Suprapubic skin (tissue), 4 donors: ENCODE measurements at regions not wholly inside any gene's neighbourhood (a gene's known extent, or its start where the extent isn't known, plus 50 kb on each side); places are given as distances from the start of the nearest gene placed in this dataset.

Experiments
- EP300 ChIP-seq: sonication (generic); formaldehyde crosslinking; IDR thresholded peaks from one replicate; pipeline ENCODE4 v1.6.1; 2017; ENCODE audit warnings: antibody characterized with exemption
- POLR2A ChIP-seq, 2 donors: fragments of 450-650 bp; IDR thresholded peaks; one replicate each; pipeline ENCODE4 v1.6.1; 2017; ENCODE audit warnings: antibody characterized with exemption in 2 of 2, mild to moderate bottlenecking in 2 of 2, moderate library complexity in 2 of 2
- POLR2AphosphoS5 ChIP-seq, 3 donors: sonication (generic); formaldehyde crosslinking; IDR thresholded peaks; one replicate each; pipeline ENCODE4 v1.6.1; 2017; ENCODE audit warnings: antibody characterized with exemption in 3 of 3
- TF ChIP-seq, protein P1 (sequence below), 2 donors: fragments of 200-600 bp in 1 of 2; fragments of 450-650 bp in 1 of 2; sonication (generic) in 1 of 2; IDR thresholded peaks; one replicate each; pipeline ENCODE4 v1.5.1; 2016 to 2019; ENCODE audit warnings: antibody characterized with exemption in 2 of 2, mild to moderate bottlenecking in 1 of 2, moderate library complexity in 1 of 2

DNA sequence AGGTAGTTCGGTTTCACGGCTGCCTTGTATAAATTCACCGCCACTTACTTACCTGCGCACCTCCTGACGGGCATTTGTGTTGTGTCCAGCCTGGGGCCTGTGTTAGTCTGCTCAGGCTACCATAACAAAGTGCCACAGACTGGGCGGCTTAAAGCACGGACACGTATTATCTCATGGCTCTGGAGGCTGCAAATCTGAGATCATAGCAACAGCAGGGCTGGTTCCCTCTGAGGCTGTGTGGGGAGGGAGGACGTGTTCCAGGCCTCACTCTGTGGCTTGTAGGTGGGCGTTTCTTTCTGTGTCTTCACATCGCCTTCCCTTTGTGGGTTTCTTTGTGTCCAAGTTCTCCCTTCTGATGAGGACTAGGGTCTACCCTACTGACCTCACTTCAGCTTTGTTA lies 93.5 kb upstream of the FZD10 start:
- TF ChIP-seq, protein P1, sequence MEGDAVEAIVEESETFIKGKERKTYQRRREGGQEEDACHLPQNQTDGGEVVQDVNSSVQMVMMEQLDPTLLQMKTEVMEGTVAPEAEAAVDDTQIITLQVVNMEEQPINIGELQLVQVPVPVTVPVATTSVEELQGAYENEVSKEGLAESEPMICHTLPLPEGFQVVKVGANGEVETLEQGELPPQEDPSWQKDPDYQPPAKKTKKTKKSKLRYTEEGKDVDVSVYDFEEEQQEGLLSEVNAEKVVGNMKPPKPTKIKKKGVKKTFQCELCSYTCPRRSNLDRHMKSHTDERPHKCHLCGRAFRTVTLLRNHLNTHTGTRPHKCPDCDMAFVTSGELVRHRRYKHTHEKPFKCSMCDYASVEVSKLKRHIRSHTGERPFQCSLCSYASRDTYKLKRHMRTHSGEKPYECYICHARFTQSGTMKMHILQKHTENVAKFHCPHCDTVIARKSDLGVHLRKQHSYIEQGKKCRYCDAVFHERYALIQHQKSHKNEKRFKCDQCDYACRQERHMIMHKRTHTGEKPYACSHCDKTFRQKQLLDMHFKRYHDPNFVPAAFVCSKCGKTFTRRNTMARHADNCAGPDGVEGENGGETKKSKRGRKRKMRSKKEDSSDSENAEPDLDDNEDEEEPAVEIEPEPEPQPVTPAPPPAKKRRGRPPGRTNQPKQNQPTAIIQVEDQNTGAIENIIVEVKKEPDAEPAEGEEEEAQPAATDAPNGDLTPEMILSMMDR (IDR thresholded peaks at IDR 0.05): no peak
- TF ChIP-seq POLR2AphosphoS5 (IDR thresholded peaks at IDR 0.05): no peak
- no peak for TF ChIP-seq EP300
- no peak for TF ChIP-seq POLR2A (IDR thresholded peaks at IDR 0.05)
